RWPE2 (cell line): ENCODE measurements at regions not wholly inside any gene's neighbourhood (a gene's known extent, or its start where the extent isn't known, plus 50 kb on each side); places are given as distances from the start of the nearest gene placed in this dataset.

Experiments used
- ATAC-seq: fragments of 200-7000 bp; cut with Tn5 transposase; 3 replicates; pipeline ENCODE4 v1.9.1; 2021; ENCODE audit warnings: low read depth
- DNase-seq: peaks from one replicate; pipeline ENCODE4 v3.0.0-alpha.2; 2020; ENCODE audit warnings: low spot score
- H3K27ac ChIP-seq: fragments of 450-650 bp; 2 replicates; pipeline ENCODE4 v1.5.1; 2017; ENCODE audit warnings: mild to moderate bottlenecking; ENCODE audit not compliant: poor library complexity, severe bottlenecking
- H3K27me3 ChIP-seq: fragments of 250-450 bp; sonication (Bioruptor Pico); 2 replicates; pipeline ENCODE4 v1.5.1; 2021; ENCODE audit warnings: mild to moderate bottlenecking, moderate library complexity; ENCODE audit not compliant: insufficient read depth, poor library complexity, severe bottlenecking
- H3K36me3 ChIP-seq: fragments of 250-450 bp; sonication (Bioruptor Pico); 2 replicates; pipeline ENCODE4 v1.5.1; 2020; ENCODE audit warnings: low read depth, mild to moderate bottlenecking, moderate library complexity
- H3K4me1 ChIP-seq: fragments of 250-450 bp; sonication (Bioruptor Pico); 2 replicates; pipeline ENCODE4 v1.5.1; 2021; ENCODE audit warnings: mild to moderate bottlenecking, moderate library complexity; ENCODE audit not compliant: insufficient read depth, poor library complexity, severe bottlenecking
- H3K4me3 ChIP-seq: fragments of 250-450 bp; sonication (Bioruptor Pico); 2 replicates; pipeline ENCODE4 v1.5.1; 2021; ENCODE audit warnings: mild to moderate bottlenecking, moderate library complexity; ENCODE audit not compliant: severe bottlenecking
- H3K9me3 ChIP-seq: fragments of 250-450 bp; sonication (Bioruptor Pico); 2 replicates; pipeline ENCODE4 v1.5.1; 2021; ENCODE audit warnings: mild to moderate bottlenecking, moderate library complexity; ENCODE audit not compliant: severe bottlenecking
- CTCF ChIP-seq: fragments of 450-650 bp; IDR thresholded peaks from one replicate; pipeline ENCODE4 v1.5.1; 2017; ENCODE audit warnings: mild to moderate bottlenecking, moderate library complexity; ENCODE audit not compliant: poor library complexity, severe bottlenecking

- no peak overlapping the region for H3K4me3 ChIP-seq
- no peaks in the 10 kb centered on the region for H3K4me1 ChIP-seq
- H3K36me3 ChIP-seq, result no peaks in the 10 kb centered on the region
- DNase-seq, result no peak
- no peak overlapping the region for H3K27ac ChIP-seq
- no peak for TF ChIP-seq CTCF
- no peaks in the 10 kb centered on the region for H3K27me3 ChIP-seq
- H3K9me3 ChIP-seq, result no peaks in the 10 kb centered on the region
- ATAC-seq, result no peak
Measured at GRCh38 chr5:106134549-106134948, 1536.2 kb downstream of the EFNA5 start.

- Histone ChIP-seq H3K9me3 (no peaks in the 10 kb centered on the region), H3K27me3 (no peaks in the 10 kb centered on the region), H3K27ac (no peak overlapping the region), H3K4me3 (no peak overlapping the region), H3K36me3 (no peaks in the 10 kb centered on the region), H3K4me1 (no peaks in the 10 kb centered on the region)
- DNase-seq (no peak), ATAC-seq (no peak)
- no peak for TF ChIP-seq CTCF
Measured at GRCh38 chr5:106127985-106128384, 1542.8 kb downstream of the EFNA5 start.

- Histone ChIP-seq H3K9me3 (no peaks in the 10 kb centered on the region), H3K4me3 (no peak overlapping the region), H3K4me1 (no peaks in the 10 kb centered on the region), H3K27me3 (no peaks in the 10 kb centered on the region), H3K36me3 (no peaks in the 10 kb centered on the region), H3K27ac (no peak overlapping the region)
- no peak for TF ChIP-seq CTCF
- no peak for DNase-seq
- ATAC-seq, result peak; percentile 31; the same call in 1 of the 3 replicates
Measured at GRCh38 chr5:106127341-106127781, 1543.4 kb downstream of the EFNA5 start.

GRCh38 chr5:106121972-106122605 lies 1548.6 kb downstream of the EFNA5 start:
- Histone ChIP-seq H3K9me3 (no peaks in the 10 kb centered on the region), H3K27me3 (no peaks in the 10 kb centered on the region), H3K4me3 (no peak overlapping the region), H3K4me1 (no peaks in the 10 kb centered on the region), H3K27ac (no peak overlapping the region), H3K36me3 (no peaks in the 10 kb centered on the region)
- ATAC-seq (peak; percentile 85), DNase-seq (no peak)
- TF ChIP-seq CTCF, result peak; percentile 98

GRCh38 chr5:106116682-106117081 lies 1554.1 kb downstream of the EFNA5 start:
- DNase-seq, result no peak
- no peak for TF ChIP-seq CTCF

More at GRCh38 chr5:106116682-106117081, 1554.1 kb downstream of the EFNA5 start:
- no peaks in the 10 kb centered on the region for H3K27me3 ChIP-seq
- H3K4me3 ChIP-seq, result no peak overlapping the region
- no peaks in the 10 kb centered on the region for H3K4me1 ChIP-seq
- no peak for ATAC-seq
- no peak overlapping the region for H3K27ac ChIP-seq
- no peaks in the 10 kb centered on the region for H3K36me3 ChIP-seq
- no peaks in the 10 kb centered on the region for H3K9me3 ChIP-seq
